GM21717 (cell line): ENCODE measurements at regions not wholly inside any gene's neighbourhood (a gene's known extent, or its start where the extent isn't known, plus 50 kb on each side); places are given as distances from the start of the nearest gene placed in this dataset.
"Not testable (repeated sequence)": the region's sequence is repeated elsewhere in the genome, so short reads cannot be mapped to it uniquely, and the experiment has no call there.

Experiments
- ATAC-seq: cut with Tn5 transposase; IDR thresholded peaks from one replicate; pipeline ENCODE4 v1.9.1; 2021; ENCODE audit warnings: mild to moderate bottlenecking, moderate library complexity; ENCODE audit not compliant: unreplicated experiment

DNA sequence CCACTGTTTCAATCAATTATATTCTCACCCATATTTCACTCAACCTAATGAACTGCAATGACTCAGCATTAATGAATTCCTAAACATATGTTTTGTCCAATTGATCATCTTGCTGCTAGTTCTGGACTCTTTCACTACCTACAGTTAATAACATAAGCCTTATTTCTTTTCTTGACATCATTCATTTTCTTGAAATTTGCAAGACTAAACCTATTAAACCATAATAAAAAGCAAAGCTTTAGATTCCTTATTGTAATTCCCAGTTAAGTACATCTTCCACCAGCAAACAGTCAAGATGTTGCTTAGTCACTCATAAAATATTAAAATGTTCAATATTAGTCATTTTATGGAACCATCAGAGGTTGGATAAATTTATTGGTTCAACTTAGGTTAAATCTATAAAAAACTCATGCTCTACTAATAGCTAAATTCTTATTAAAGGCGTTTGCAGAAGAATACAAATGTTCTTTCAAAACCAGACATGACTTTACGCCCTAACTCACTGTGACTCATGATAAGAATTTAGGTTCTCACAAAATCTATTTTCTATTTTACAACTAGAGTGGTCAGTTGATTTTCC, 599.4 kb downstream of the RNF144A start:
- no peak for ATAC-seq

DNA sequence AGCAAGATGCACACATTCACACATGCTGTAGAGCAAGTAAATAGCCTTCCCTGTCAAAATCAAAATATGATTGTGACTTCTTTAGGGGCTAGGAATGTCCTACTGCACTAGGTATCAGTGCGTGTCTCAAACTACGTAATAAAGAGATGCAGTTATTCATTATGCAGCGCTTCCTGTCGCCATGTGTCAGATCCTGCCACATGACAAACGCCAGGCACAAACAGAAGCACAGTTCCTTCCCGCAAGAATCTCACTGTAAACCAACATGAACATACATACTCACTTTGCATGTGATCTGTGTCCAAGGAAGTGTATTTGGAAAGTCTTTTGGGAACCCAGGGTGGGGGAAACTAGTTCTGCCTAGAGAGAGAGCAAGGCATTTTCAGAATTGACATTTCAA, 599.9 kb downstream of the RNF144A start:
- ATAC-seq, result no peak

DNA sequence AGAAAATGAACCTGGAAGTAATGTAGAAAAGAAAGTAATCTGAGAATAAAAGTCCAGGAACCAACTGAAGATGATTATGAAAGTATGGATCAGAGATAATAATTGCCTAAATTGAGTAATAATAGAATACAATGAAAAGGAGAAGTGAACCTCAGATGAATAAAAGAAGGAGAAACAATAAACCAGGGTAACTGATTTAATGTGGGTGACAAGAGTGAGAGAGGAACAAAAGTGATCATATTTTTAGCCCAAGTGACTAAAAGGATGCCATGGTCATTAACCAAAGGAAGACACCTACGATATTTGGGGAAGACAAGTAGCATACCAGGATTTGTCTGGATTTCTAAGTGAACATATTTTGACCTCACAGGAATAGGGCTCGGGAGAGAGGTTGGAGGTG, 600.6 kb downstream of the RNF144A start:
- no peak for ATAC-seq

DNA sequence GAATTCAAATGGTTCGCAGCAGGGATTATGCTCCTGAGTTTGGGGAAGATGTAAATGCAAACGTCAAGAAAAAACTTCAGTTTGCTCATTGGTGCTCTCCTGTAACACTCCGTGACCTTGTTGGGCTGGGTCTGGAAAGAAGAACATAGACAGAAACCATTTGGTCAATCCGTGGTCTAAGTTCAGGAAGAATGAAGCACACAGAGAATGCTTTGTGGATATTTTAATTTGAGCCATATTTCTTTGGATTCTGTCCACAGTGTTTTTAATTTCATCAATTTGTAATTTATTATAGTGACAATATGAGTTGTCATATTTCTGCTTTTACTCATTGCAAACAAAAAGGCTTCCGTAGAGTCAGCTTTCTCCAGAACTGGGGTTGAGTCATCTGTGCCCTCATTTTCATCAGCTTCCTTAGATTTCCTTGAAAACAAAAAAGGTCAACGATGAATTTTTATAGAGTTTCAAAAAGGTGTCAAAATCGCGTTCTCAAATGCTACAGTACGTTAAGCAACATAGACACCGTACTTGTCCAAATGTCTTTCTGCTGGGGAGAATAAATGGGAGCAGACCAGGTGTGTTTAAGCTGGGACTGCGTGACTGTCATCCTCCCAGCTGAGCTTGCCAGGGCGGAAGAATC, 606.4 kb downstream of the RNF144A start:
- ATAC-seq, result no peak

DNA sequence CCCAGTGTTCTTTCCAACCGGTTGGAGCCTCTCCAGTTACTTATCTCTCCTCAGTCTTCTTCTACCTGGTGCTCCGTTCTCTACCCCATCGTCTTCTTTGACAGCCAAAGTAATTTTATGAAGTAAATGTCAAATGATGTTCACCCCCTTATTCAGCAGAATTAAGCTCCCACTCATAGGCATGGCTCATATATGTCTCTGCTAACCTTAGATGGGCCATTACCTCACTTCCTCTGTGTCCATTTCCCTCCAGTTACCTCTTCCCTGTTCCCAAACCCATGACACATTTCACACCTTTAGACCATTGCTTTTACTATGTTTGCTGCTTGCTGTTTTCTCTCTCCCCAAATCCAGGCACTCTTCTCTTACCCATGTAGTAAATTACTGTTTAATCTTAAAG, 607.0 kb downstream of the RNF144A start:
- no peak for ATAC-seq

DNA sequence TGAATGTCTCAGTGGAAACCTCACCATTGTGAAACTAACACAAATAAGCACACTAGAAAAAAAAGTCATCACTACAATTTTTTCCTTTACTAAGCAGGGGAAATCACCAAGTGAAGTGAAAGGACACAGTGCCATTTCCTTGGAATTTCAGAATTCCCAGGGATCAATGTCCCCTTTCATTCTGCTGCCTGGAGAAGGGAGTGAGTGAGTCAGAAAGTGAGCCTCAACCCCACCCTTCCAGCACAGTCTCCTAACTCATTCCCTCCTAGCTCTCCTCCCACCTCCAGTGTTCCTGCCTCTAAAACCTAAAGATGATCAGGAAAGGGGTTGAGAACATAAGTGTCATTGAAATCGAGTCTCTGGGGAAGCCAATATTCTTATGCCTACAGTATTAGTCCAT, 608.5 kb downstream of the RNF144A start:
- no peak for ATAC-seq

DNA sequence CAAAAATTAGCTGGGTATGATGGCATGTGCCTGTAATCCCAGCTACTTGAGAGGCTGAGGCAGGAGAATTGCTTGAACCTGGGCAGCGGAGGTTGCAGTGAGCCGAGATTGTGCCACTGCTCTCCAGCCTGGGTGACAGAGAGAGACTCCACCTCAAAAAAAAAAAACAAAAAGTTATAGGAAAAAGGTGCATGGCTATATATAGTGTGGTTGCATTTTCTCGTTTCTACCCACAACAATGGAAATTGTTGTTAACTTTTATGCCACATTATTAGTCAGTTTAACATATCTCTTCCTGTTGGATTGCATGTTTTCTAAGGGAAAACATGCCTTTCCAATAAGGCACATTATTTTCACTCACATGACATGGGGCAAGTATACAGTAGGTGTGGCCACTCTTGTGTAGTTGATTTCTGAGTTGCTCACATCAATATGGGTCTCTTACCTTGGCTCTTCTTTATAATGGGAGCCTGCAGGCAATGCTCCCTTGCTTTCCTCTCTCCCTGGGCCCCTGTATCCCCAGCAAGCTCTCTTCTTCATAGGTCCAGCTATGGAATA, 610.0 kb downstream of the RNF144A start:
- no peak for ATAC-seq

DNA sequence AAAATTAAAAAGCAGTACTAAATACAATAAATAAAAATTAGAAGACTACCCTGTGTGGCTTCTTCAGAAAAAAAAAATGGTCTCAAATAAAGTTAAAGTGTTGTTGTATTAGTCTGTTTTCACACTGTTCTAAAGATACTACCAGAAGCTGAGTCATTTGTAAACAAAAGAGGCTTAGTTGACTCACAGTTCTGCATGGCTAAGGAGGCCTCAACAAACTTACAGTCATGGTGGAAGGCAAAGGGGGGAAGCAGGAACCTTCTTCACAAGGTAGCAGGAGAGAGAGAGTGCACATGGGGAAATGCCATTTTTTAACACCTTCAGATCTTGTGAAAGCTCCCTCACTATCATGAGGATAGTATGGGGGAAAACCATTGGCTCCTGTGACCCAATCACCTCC, 612.8 kb downstream of the RNF144A start:
- no peak for ATAC-seq

DNA sequence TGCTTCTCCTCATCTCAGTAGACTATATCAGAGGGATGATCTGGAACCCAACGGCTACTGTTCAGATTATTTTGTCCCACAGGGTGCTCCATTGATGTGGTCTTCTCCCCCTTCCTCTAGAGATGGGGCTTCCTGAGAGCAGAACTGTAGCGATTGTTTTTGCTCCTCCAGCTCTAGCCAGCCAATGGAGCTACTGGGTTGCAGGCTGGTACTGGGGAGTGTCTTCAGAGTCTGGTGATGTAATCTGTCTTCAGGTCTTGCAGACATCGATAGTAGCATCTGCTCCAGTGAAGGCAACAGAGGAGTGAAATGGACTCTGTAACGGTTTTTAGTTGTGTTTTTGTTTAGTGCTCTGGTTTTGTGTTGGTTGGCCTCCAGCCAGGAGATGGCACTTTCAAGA, 621.9 kb downstream of the RNF144A start:
- no peak for ATAC-seq

DNA sequence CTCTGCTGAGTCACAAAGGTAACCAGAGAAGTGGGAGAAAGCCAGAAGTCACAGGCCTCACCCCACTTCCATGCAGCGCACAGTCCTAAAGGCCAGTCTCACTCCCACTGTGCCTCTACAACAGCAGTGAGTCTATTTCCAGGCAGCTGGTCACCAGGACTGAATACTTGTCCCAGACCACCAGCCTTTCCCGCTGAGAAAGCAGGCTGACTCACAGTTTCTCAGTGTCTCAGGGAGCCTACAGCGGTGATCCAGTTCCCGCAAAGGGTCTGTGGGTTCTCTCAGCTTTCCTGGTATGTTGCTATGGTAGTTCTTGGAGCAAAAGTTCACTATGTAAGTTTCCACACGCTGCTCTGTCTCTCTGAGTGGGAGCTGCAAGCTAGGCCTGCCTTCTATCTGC, 622.5 kb downstream of the RNF144A start:
- no peak for ATAC-seq

DNA sequence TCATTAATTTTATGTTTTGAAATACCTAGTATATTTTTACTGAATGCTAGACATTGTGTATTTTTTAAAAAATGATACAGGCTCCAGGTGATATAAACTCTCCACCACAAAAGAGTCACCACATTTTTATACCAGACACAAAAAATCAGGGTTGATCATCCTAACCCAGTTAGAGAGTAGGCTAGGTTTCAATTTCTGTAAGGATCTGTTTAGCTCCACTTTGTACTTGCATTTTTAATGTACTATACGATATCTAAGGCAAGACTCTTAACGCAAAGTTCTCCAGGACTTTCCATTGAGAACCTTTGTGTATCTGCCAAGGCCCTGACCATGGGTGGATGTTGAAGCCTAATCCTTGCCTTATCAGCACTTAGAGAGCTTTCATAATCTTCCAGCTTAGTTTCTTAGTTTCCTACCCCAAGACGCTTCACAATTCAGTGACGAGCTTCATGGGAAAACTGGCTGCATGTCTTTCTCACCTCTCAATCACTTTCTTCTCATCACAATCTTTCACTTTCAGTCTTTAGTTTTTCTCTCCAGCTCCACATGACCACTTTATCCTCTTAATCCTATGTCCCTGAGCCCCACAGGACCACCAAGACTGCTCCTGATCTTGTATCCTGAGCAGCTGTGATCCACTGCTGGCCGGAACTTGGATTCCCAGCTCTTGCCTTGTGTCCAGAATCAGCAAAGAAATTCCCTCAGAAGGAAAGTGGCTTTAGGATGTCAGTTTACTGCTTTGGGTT, 635.8 kb downstream of the RNF144A start:
- no peak for ATAC-seq

DNA sequence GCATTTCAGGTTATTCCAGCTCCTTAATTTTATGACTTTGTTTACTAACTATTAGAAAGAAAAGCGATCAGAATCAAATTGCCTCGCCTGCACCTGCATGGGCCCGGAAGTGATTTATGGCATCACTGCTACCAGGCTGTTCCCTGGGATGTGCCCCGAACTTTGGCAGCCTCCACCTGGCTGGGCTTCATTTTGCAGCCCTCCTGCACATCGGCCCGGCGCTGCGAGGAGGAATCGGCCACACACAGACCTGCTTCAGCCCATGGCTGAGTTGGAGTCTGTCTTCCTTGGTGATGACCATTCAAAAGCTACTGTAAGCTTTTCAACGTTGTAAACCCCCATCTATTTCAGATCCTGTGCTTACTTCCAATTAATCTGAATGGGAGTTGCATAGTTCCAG, 638.0 kb downstream of the RNF144A start:
- no peak for ATAC-seq

DNA sequence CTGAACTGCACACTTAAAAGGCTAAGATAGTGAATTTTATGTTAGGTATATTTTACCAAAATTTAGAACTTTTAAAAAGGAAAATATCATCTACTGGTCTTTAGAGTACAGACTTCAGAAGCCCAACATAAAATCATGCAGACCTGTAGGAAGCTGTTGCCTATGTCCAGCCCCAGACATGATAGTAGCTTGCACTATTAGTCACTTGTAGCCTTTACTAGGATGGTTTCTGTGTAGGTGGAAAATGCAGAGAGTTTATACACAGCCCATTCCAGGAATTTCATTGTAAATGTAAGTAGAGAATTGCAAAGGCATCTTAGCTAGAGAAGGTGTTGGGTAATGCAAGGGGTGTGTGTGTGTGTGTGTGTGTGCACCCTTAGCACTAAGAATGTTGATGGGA, 640.2 kb downstream of the RNF144A start:
- ATAC-seq, result no peak

DNA sequence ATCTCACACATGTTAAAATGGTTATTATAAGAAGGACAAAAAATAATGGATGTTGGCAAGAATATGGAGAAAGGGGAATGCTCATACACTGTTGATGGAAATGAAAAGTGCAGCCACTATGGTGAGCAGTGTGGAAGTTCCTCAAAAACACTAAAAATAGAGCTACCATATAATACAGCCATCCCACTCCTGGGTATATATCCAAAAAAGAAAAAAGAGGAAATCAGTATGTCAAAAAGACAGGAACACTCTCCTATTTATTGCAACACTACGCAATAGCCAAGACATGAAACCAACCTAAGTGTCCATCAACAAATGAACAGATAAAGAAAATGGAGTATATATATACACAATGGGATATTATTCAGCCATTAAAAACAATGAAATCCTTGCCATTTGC, 642.6 kb downstream of the RNF144A start:
- no peak for ATAC-seq

DNA sequence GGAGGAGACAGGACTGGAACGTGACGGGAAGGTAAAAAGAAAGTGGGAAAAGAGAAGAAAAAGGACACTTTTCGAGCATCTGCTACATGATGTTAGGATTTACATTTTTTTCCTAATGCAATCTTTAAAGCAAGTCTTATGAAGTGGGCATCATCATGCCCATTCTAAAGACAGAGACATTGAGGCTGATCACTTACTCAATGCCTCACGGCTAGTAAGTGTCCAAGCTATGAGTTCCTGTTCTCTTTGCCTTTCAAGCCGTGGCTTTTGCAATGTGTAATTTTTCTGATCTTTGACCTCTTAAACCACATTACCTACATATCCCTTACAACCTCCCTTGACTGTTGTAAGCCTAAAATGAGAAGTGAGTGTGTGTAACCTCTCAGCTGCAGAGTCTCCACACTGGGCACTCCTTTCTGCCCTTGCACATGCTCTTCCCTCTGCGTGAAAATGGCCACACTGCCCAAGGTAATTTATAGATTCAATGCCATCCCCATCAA, 649.2 kb downstream of the RNF144A start:
- ATAC-seq, result no peak

DNA sequence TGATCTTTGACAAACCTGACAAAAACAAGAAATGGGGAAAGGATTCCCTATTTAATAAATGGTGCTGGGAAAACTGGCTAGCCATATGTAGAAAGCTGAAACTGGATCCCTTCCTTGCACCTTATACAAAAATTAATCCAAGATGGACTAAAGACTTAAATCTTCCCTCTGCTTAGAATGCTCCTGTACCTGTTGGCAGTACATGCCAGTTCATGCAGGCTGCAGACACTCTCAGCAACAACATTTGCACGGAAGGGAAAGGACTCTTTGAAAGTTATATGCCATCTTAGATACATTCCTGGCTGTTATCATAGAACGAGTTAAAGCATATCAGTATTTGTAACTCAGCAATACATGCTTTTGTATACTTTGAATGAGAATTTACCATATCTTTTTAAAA, 649.9 kb downstream of the RNF144A start:
- not testable (repeated sequence) for ATAC-seq

DNA sequence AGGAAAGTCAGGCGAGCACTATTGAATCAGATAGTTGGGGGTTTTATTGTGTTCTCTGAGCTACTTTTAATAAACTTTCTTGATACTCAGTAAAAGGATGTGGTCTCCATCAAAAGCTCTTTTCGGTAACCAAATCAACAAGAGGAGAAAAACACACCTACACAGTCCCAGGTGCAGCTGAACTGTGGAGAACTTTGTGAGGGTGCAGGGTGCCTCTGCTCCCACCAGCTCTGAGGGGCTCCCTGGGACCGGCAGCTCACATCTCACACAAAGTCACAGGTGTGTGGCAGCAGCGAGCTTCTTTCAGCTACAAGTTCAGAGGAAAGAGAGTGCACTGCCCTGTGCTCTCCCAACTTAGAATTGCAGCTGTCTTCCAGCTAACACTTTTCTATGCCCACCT, 650.4 kb downstream of the RNF144A start:
- no peak for ATAC-seq

DNA sequence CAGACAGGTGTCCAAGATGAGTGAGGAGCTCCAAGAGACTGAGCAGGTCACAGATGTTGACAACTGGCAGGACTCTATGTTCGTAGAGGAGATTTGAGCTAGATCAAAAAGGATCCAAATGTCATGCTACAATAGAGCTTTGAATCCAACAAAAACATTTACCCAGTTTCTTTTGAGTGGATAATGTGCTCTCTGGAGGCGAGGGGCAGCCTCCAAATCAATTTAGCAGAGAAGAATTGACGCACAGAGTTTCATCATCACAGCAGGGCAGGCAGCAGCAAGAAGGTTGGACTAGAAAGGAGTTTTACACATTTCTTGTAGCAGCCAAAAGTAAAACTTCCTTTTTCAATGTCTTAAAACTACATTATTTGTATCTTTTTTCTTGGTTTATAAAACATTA, 653.0 kb downstream of the RNF144A start:
- no peak for ATAC-seq

DNA sequence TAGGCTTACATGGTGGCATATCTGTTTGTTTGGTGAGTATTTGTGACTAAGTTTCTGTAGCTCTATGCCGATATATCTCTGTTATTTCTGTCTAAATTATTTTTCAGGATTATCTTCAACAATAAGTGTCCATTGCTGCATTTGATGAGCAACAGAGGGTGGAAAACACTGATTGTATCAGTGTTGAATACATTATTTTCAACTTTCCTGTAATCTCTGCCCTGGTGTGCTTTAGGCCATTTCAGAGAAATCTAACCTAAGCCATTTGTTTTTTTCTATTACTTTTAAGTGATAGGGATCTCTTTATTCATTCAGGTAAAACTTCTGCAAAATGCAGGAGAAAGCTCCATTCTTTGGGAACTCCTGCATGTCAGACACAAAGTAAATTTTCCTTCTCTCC, 654.5 kb downstream of the RNF144A start:
- ATAC-seq, result no peak

DNA sequence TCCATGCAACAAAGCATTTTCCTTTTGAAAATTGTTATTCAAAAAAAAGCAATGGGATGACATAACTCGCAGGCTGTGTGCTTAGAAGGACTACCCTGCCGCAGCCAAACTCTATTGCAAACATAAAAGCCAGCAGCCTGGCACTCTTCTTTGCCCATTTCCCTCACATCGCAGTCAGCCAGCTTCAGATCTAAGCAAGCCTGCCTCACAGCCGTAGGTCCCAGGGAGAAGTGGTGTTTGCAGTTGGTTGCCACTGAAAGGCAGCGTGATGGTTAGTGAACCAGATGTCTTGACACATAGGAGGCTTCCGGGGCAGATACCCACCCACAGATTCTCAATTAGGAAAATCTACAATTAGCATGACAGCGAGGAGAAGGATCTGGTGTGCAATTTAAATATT, 655.2 kb downstream of the RNF144A start:
- ATAC-seq, result no peak

DNA sequence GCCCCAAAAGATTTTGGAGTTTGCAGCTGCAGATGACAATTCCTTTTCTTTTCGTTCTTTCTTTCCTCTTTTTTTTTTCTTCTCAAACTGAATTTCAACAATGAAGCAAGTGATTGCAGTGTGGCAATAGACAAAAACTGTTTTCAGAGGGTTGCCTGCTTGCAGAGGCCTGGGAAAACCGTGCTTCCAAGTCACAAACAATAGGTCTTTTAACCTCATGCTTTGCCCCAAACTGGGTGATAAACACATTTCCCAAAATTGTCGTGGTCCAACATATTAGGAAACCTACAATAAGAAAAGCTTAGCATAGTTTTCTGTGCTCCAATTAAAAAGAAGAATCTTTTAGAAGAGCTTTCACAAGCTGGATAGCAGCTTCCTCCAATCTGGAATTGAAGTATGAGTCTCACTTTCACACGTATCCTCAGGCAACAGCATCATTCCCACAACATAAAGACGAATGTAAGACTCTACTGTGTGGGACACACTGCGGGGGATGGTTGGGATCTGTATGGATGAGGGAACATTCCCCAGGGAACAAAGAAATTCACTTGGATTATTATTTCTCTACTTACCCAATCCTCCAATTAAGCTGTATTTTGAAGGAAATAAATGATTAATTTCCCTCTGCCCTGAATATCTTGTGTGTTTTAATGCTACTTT, 656.1 kb downstream of the RNF144A start:
- no peak for ATAC-seq
